ENCODE measurements at regions not wholly inside any gene's neighbourhood (a gene's known extent, or its start where the extent isn't known, plus 50 kb on each side); places are given as distances from the start of the nearest gene placed in this dataset.

- DNase-seq: no peak
These were observed 343.0 kb downstream of the NUF2 start for GRCh38 chr1:163664671-163665335.

GRCh38 chr1:163668472-163668871 lies 346.7 kb downstream of the NUF2 start:
- DNase-seq: no peak

- DNase-seq: no peak
These were observed 349.4 kb downstream of the NUF2 start for GRCh38 chr1:163670989-163671757.

GRCh38 chr1:163672976-163673758 lies 351.4 kb downstream of the NUF2 start:
- DNase-seq: no peak

GRCh38 chr1:163673759-163674151 lies 352.0 kb downstream of the NUF2 start:
- DNase-seq: no peak

GRCh38 chr1:163674236-163674635 lies 352.5 kb downstream of the NUF2 start:
- no peak for DNase-seq

GRCh38 chr1:163684785-163685184 lies 363.0 kb downstream of the NUF2 start:
- no peak for DNase-seq

- no peak for DNase-seq
These were observed 370.5 kb downstream of the NUF2 start for GRCh38 chr1:163692266-163692665.

- DNase-seq: no peak
These were observed 375.4 kb downstream of the NUF2 start for GRCh38 chr1:163697137-163697536.

- DNase-seq: no peak
These were observed 380.1 kb downstream of the NUF2 start for GRCh38 chr1:163701783-163702374.

GRCh38 chr1:163703794-163704193 lies 382.0 kb downstream of the NUF2 start:
- DNase-seq: no peak

GRCh38 chr1:163706915-163707314 lies 385.2 kb downstream of the NUF2 start:
- no peak for DNase-seq

- no peak for DNase-seq
These were observed 387.9 kb downstream of the NUF2 start for GRCh38 chr1:163709636-163710035.

GRCh38 chr1:163712321-163712720 lies 390.6 kb downstream of the NUF2 start:
- DNase-seq: no peak

GRCh38 chr1:163720294-163720693 lies 398.5 kb downstream of the NUF2 start:
- DNase-seq: no peak

- DNase-seq: no peak
These were observed 403.8 kb downstream of the NUF2 start for GRCh38 chr1:163725551-163725950.

- no peak for DNase-seq
These were observed 408.7 kb downstream of the NUF2 start for GRCh38 chr1:163730411-163730821.

GRCh38 chr1:163737261-163737660 lies 415.5 kb downstream of the NUF2 start:
- no peak for DNase-seq

- DNase-seq: no peak
These were observed 422.6 kb downstream of the NUF2 start for GRCh38 chr1:163744301-163744887.

GRCh38 chr1:163745204-163745603 lies 423.4 kb downstream of the NUF2 start:
- no peak for DNase-seq

GRCh38 chr1:163747261-163747660 lies 425.5 kb downstream of the NUF2 start:
- DNase-seq: no peak

GRCh38 chr1:163747855-163748254 lies 426.1 kb downstream of the NUF2 start:
- DNase-seq: no peak
